ENCODE measurements at regions not wholly inside any gene's neighbourhood (a gene's known extent, or its start where the extent isn't known, plus 50 kb on each side); places are given as distances from the start of the nearest gene placed in this dataset.
A peak's percentile ranks its signal among the peaks of the same experiment; 100 is the strongest.
"Not testable (repeated sequence)": the region's sequence is repeated elsewhere in the genome, so short reads cannot be mapped to it uniquely, and the experiment has no call there.

DNA sequence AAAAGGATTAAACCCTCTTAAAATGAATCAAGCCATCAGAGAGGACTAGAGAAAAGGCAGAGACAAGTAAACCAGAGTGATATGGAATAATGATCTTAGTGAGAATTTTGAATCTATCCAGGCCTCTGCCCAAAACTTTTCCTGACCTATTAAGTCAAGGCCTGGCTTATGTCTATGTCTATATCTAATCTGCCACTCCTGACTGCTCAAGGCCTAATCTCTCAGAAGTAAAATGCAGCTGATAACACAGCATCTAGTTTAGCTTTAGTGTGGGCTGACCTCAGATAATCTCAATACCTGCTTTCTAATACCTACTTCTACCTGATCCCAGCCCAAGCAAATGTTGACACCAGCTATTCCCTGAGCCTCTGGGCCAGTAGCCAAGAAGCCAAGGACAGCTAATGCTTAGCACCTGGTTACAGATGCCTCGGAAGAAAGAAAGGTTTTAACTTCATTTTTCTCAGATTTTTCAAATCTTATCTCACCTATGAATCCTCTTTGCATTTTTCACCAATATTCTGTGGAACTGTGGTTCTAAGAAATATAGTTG lies 1472.5 kb upstream of the SEL1L start:
- Histone ChIP-seq H3K9ac (ENCODE audit: insufficient read depth in 1 of 2, low read length in 2 of 2) (no peak overlapping the region), H3K36me3 (ENCODE audit: control insufficient read depth in 4 of 4, insufficient read depth in 4 of 4, low read length in 4 of 4) (no peaks in the 10 kb centered on the region), H3K27me3 (ENCODE audit: control insufficient read depth in 3 of 3, insufficient read depth in 3 of 3, low read length in 2 of 3) (no peaks in the 10 kb centered on the region), H3K4me3 (no peak overlapping the region), H3K9me3 (ENCODE audit: control insufficient read depth in 4 of 4, insufficient read depth in 3 of 4, low read length in 3 of 4) (peaks cover 0 to 4% (median 1%) of the 10 kb centered on the region in 4 donors), H3K27ac (ENCODE audit: low read depth in 1 of 2, low read length in 1 of 2) (no peak overlapping the region), H3K4me1 (ENCODE audit: control insufficient read depth in 5 of 5, insufficient read depth in 5 of 5, low read length in 5 of 5) (no peaks in the 10 kb centered on the region)
- TF ChIP-seq, protein P1, sequence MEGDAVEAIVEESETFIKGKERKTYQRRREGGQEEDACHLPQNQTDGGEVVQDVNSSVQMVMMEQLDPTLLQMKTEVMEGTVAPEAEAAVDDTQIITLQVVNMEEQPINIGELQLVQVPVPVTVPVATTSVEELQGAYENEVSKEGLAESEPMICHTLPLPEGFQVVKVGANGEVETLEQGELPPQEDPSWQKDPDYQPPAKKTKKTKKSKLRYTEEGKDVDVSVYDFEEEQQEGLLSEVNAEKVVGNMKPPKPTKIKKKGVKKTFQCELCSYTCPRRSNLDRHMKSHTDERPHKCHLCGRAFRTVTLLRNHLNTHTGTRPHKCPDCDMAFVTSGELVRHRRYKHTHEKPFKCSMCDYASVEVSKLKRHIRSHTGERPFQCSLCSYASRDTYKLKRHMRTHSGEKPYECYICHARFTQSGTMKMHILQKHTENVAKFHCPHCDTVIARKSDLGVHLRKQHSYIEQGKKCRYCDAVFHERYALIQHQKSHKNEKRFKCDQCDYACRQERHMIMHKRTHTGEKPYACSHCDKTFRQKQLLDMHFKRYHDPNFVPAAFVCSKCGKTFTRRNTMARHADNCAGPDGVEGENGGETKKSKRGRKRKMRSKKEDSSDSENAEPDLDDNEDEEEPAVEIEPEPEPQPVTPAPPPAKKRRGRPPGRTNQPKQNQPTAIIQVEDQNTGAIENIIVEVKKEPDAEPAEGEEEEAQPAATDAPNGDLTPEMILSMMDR (IDR thresholded peaks at IDR 0.05; ENCODE audit: control extremely low read depth, extremely low read depth): no peak
- ATAC-seq (ENCODE audit: insufficient read depth, low FRiP score) (no peak), DNase-seq (peak in 1 of 3 donors; percentile 32)
- 58 to 78% methylated on average over 1 of the region's 1 CpG for WGBS, 2 donors

DNA sequence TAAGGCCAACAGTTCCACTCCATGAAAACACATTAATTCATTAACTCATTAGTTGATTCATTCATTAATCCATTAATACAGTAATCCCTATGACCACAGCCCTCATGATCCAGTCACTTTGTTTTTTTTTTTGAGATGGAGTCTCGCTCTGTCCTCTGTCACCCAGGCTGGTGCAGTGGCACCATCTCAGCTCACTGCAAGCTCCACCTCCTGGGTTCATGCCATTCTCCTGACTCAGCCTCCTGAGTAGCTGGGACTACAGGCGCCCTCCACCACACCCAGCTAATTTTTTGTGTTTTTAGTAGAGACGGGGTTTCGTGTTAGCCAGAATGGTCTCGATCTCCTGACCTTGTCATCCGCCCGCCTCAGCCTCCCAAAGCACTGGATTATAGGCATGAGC lies 1473.4 kb upstream of the SEL1L start:
- not testable (repeated sequence) for H3K9me3 ChIP-seq (ENCODE audit: control insufficient read depth in 4 of 4, insufficient read depth in 3 of 4, low read length in 3 of 4); H3K4me1 ChIP-seq (ENCODE audit: control insufficient read depth in 5 of 5, insufficient read depth in 5 of 5, low read length in 5 of 5); ATAC-seq (ENCODE audit: insufficient read depth, low FRiP score); DNase-seq; H3K4me3 ChIP-seq; H3K9ac ChIP-seq (ENCODE audit: insufficient read depth in 1 of 2, low read length in 2 of 2); H3K27ac ChIP-seq (ENCODE audit: low read depth in 1 of 2, low read length in 1 of 2); H3K36me3 ChIP-seq (ENCODE audit: control insufficient read depth in 4 of 4, insufficient read depth in 4 of 4, low read length in 4 of 4); H3K27me3 ChIP-seq (ENCODE audit: control insufficient read depth in 3 of 3, insufficient read depth in 3 of 3, low read length in 2 of 3)
- 93 to 96% methylated on average over 7 of the region's 7 CpGs for WGBS, 2 donors

DNA sequence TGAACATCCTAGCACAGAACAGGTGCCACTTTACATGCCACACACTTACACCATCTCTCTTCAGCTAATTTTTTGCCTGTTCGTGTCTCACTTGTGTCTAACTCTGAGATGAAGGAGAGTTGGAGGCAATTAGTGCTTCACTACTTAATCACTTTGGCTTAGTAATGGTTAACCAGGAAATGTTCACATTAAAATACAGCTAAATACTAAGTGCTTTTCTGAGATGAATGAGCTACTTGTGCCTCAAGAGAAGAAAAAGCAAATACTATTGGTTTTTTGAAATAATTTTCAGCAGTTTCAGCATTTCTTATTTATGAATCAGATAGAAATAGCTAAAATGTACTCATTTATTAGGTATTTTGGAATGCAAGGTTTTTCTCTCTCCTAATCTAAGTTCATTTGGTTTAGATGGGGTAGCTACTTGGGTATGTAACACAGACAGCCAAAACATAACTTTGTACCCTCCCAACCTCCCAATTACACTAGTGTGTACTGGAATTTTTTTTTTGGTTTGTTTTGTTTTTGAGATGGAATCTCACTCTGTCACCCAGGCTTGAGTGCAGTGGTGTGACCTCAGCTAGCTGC lies 1474.1 kb upstream of the SEL1L start:
- DNase-seq (peak in 2 of 3 donors; percentile 3 to 31), ATAC-seq (ENCODE audit: insufficient read depth, low FRiP score) (no peak)
- H3K36me3 ChIP-seq (ENCODE audit: control insufficient read depth in 4 of 4, insufficient read depth in 4 of 4, low read length in 4 of 4): no peaks in the 10 kb centered on the region
- H3K9me3 ChIP-seq (ENCODE audit: control insufficient read depth in 4 of 4, insufficient read depth in 3 of 4, low read length in 3 of 4): peaks cover 0 to 4% (median 1%) of the 10 kb centered on the region in 4 donors
- H3K9ac ChIP-seq (ENCODE audit: insufficient read depth in 1 of 2, low read length in 2 of 2): no peak overlapping the region
- WGBS, 2 donors: 65 to 79% methylated on average over 1 of the region's 1 CpG
- no peaks in the 10 kb centered on the region for H3K27me3 ChIP-seq (ENCODE audit: control insufficient read depth in 3 of 3, insufficient read depth in 3 of 3, low read length in 2 of 3)
- no peak overlapping the region for H3K27ac ChIP-seq (ENCODE audit: low read depth in 1 of 2, low read length in 1 of 2)
- no peaks in the 10 kb centered on the region for H3K4me1 ChIP-seq (ENCODE audit: control insufficient read depth in 5 of 5, insufficient read depth in 5 of 5, low read length in 5 of 5)
- TF ChIP-seq, protein P1 (IDR thresholded peaks at IDR 0.05; ENCODE audit: control extremely low read depth, extremely low read depth): no peak
- no peak overlapping the region for H3K4me3 ChIP-seq

DNA sequence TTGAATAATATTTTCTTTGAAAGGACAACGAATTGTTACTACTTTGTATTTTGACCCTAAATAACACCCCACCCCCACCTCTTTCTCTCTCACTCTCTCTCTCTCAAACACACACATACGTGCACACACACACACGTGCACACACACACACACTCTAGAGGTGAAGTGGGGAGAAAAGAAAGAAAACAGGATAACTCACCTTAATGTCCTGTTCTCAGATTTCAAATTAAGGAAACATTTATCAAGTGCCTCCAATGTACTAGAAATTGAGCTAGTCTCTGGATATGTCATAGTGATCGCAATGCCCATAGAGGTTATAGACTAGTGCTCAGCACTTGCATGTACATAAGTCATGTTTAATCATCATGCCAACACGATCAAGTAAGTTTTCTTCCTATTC lies 1483.6 kb upstream of the SEL1L start:
- 72 to 75% methylated on average over 5 of the region's 5 CpGs for WGBS, 2 donors
- no peaks in the 10 kb centered on the region for H3K27me3 ChIP-seq (ENCODE audit: control insufficient read depth in 3 of 3, insufficient read depth in 3 of 3, low read length in 2 of 3)
- ATAC-seq (ENCODE audit: insufficient read depth, low FRiP score) (no peak), DNase-seq (no peak)
- TF ChIP-seq, protein P1 (IDR thresholded peaks at IDR 0.05; ENCODE audit: control extremely low read depth, extremely low read depth): no peak
- H3K9me3 ChIP-seq (ENCODE audit: control insufficient read depth in 4 of 4, insufficient read depth in 3 of 4, low read length in 3 of 4): no peaks in the 10 kb centered on the region
- no peaks in the 10 kb centered on the region for H3K4me1 ChIP-seq (ENCODE audit: control insufficient read depth in 5 of 5, insufficient read depth in 5 of 5, low read length in 5 of 5)
- H3K36me3 ChIP-seq (ENCODE audit: control insufficient read depth in 4 of 4, insufficient read depth in 4 of 4, low read length in 4 of 4): no peaks in the 10 kb centered on the region
- no peak overlapping the region for H3K4me3 ChIP-seq
- H3K9ac ChIP-seq (ENCODE audit: insufficient read depth in 1 of 2, low read length in 2 of 2): no peak overlapping the region
- H3K27ac ChIP-seq (ENCODE audit: low read depth in 1 of 2, low read length in 1 of 2): no peak overlapping the region
